ENCODE measurements at regions not wholly inside any gene's neighbourhood (a gene's known extent, or its start where the extent isn't known, plus 50 kb on each side); places are given as distances from the start of the nearest gene placed in this dataset.
A peak's percentile ranks its signal among the peaks of the same experiment; 100 is the strongest.
"Not testable (repeated sequence)": the region's sequence is repeated elsewhere in the genome, so short reads cannot be mapped to it uniquely, and the experiment has no call there.

GRCh38 chr2:196298106-196298723 lies 126.8 kb upstream of the STK17B start:
- H4K20me1 ChIP-seq (replicated peaks; ENCODE audit: control insufficient read depth, extremely low read depth, insufficient read depth, low read length); H3K79me2 ChIP-seq (ENCODE audit: control insufficient read depth, insufficient read depth, low read length); H3K4me2 ChIP-seq (ENCODE audit: insufficient read depth, low read length); H3K27ac ChIP-seq (ENCODE audit: insufficient read depth, low read depth, low read length); H3K9me1 ChIP-seq (replicated peaks; ENCODE audit: control insufficient read depth, extremely low read depth, insufficient read depth, low read length); H3K9ac ChIP-seq (replicated peaks; ENCODE audit: extremely low read depth, insufficient read depth, low read length); H3K4me3 ChIP-seq (replicated peaks in 1 of 3; ENCODE audit: insufficient read depth in 1 of 3, low read depth in 1 of 3, low read length in 3 of 3); H3K9me3 ChIP-seq (replicated peaks; ENCODE audit: control insufficient read depth, insufficient read depth, low read length); H3K36me3 ChIP-seq (ENCODE audit: control insufficient read depth in 2 of 2, extremely low read depth in 1 of 2, insufficient read depth in 2 of 2, low read length in 2 of 2); BruUV-seq (replicated peaks); dilution Hi-C loops (cut with MboI; ENCODE audit: extremely low pct_ligation_motif_present, low sequenced_read_pairs); H3K27me3 ChIP-seq (ENCODE audit: control insufficient read depth in 2 of 2, insufficient read depth in 2 of 2, low read length in 2 of 2); H2AFZ ChIP-seq (ENCODE audit: low read depth, low read length): not testable (repeated sequence)
- DNase-seq (ENCODE audit: low read depth, low spot score) (peak; percentile 49), FAIRE-seq (peak; percentile 62)
- ChIA-PET CTCF (interaction anchor here (0.6 to 5.5 kb wide), 46 partner anchors 9 to 1080 kb away, joined by 3 to 104 read pairs (median 4); partner anchors contain the start of gene STK17B), POLR2A (interaction anchor here (0.6 kb wide), 1 partner anchor 20 kb away, joined by 3 read pairs; no protein-coding TSS in a partner anchor)
- TF ChIP-seq CTCF (IDR thresholded peaks at IDR 0.05; ENCODE audit: extremely low read depth in 1 of 2, insufficient read depth in 1 of 2, low read depth in 1 of 2, low read length in 2 of 2): peak; percentile 23 to 33
- H3K4me1 ChIP-seq (ENCODE audit: control insufficient read depth, extremely low read depth, insufficient read depth, low read length): peaks cover 27% of the 10 kb centered on the region
- intact Hi-C loops (cut with micrococcal nuclease): loop anchor here (1.0 to 10.0 kb wide), 6 partner anchors 39 to 457 kb away; partner anchors contain the start of gene HECW2

GRCh38 chr2:196307775-196308305 lies 136.5 kb upstream of the STK17B start:
- DNase-seq (ENCODE audit: low read depth, low spot score) (no peak), FAIRE-seq (no peak)
- CTCF ChIA-PET: interaction anchor here (1.5 to 2.1 kb wide), 5 partner anchors 10 to 146 kb away, joined by 3 to 9 read pairs (median 6); no protein-coding TSS in a partner anchor
- no peaks in the 10 kb centered on the region for H4K20me1 ChIP-seq (replicated peaks; ENCODE audit: control insufficient read depth, extremely low read depth, insufficient read depth, low read length)
- H3K79me2 ChIP-seq (ENCODE audit: control insufficient read depth, insufficient read depth, low read length): peaks cover 2% of the 10 kb centered on the region
- no peaks in the 10 kb centered on the region for H3K27me3 ChIP-seq (ENCODE audit: control insufficient read depth in 2 of 2, insufficient read depth in 2 of 2, low read length in 2 of 2)
- no TSS peak for BruUV-seq (replicated peaks)
- H3K27ac ChIP-seq (ENCODE audit: insufficient read depth, low read depth, low read length): no peak overlapping the region
- no peak overlapping the region for H3K4me2 ChIP-seq (ENCODE audit: insufficient read depth, low read length)
- dilution Hi-C loops (cut with MboI; ENCODE audit: extremely low pct_ligation_motif_present, low sequenced_read_pairs): no loop called here
- intact Hi-C loops (cut with micrococcal nuclease): no loop called here
- H3K9me1 ChIP-seq (replicated peaks; ENCODE audit: control insufficient read depth, extremely low read depth, insufficient read depth, low read length): no peaks in the 10 kb centered on the region
- H3K4me3 ChIP-seq (replicated peaks in 1 of 3; ENCODE audit: insufficient read depth in 1 of 3, low read depth in 1 of 3, low read length in 3 of 3): no peak overlapping the region
- peaks cover 15 to 39% of the 10 kb centered on the region in 2 experiments for H3K36me3 ChIP-seq (ENCODE audit: control insufficient read depth in 2 of 2, extremely low read depth in 1 of 2, insufficient read depth in 2 of 2, low read length in 2 of 2)
- no peaks in the 10 kb centered on the region for H3K9me3 ChIP-seq (replicated peaks; ENCODE audit: control insufficient read depth, insufficient read depth, low read length)
- no peak overlapping the region for H2AFZ ChIP-seq (ENCODE audit: low read depth, low read length)
- POLR2A ChIA-PET: no interaction called here
- no peak overlapping the region for H3K9ac ChIP-seq (replicated peaks; ENCODE audit: extremely low read depth, insufficient read depth, low read length)
- H3K4me1 ChIP-seq (ENCODE audit: control insufficient read depth, extremely low read depth, insufficient read depth, low read length): no peaks in the 10 kb centered on the region
- TF ChIP-seq CTCF (IDR thresholded peaks at IDR 0.05; ENCODE audit: extremely low read depth in 1 of 2, insufficient read depth in 1 of 2, low read depth in 1 of 2, low read length in 2 of 2): no peak
- no peak for TF ChIP-seq POLR2AphosphoS5 (IDR thresholded peaks at IDR 0.05; ENCODE audit: insufficient read depth, low read depth, low read length)
- TF ChIP-seq EZH2 (IDR thresholded peaks at IDR 0.05; ENCODE audit: borderline replicate concordance, low read depth, low read length, severe bottlenecking): no peak
- TF ChIP-seq, protein P1, sequence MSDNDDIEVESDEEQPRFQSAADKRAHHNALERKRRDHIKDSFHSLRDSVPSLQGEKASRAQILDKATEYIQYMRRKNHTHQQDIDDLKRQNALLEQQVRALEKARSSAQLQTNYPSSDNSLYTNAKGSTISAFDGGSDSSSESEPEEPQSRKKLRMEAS (IDR thresholded peaks at IDR 0.05; ENCODE audit: insufficient read depth, insufficient read length): no peak
- TF ChIP-seq MYC (IDR thresholded peaks at IDR 0.05; ENCODE audit: low read depth, low read length): no peak
- no peak for TF ChIP-seq FOS (IDR thresholded peaks at IDR 0.05; ENCODE audit: borderline replicate concordance, insufficient read depth, low read length)
- TF ChIP-seq JUN (IDR thresholded peaks at IDR 0.05; ENCODE audit: borderline replicate concordance, insufficient read depth, insufficient read length, low read depth): no peak
- no peak for TF ChIP-seq POLR2A (IDR thresholded peaks at IDR 0.05; ENCODE audit: low read depth, low read length)
- no peak for TF ChIP-seq GATA2 (IDR thresholded peaks at IDR 0.05; ENCODE audit: insufficient read depth, insufficient read length, low read depth, low read length)

All from endothelial cell of umbilical vein (primary cell).